ENCODE measurements at regions not wholly inside any gene's neighbourhood (a gene's known extent, or its start where the extent isn't known, plus 50 kb on each side); places are given as distances from the start of the nearest gene placed in this dataset.

DNA sequence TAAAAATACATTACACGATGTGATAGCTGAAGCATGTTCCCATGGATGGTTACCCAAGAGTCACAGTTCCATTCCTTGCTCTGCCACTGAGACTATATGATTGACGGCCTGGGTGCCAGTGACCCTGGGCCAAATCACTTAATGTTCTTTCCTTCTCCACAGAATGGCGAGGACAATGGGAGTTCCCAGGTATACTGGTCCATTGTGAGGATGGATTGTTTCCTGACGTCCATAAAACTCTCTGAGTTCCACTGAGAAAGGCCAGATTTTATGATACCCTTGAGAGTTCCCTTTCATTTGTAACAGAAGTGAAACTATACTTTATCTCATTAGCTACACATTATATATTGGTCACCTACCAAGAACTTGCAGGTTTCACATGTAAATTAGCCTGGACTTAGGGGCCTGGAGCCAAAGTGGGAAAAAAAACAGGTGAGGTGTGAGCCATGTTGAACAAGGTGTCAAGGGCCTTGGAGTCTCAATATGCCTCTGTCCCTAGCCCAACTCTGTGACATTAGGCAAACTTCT lies 502.2 kb upstream of the DAB1 start:
- DNase-seq = no peak

DNA sequence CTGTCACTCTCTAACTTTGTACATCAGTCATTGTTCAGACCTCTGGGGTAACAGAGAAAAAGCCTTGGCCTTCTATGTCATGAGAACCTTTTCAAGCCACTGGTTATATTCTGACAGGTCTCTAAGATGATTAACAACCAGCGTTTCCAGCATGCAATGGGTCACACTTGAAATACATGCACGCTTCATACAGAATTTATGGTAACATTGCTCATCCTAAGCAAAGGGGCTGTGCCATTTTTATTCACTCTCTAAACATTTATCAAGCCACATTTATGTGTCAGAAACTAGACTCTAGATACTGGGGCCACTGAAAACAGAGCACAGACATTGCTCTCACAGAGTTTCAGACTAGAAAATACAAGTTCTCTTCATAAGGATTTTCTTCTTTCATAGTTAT lies 501.4 kb upstream of the DAB1 start:
- no peak for DNase-seq

DNA sequence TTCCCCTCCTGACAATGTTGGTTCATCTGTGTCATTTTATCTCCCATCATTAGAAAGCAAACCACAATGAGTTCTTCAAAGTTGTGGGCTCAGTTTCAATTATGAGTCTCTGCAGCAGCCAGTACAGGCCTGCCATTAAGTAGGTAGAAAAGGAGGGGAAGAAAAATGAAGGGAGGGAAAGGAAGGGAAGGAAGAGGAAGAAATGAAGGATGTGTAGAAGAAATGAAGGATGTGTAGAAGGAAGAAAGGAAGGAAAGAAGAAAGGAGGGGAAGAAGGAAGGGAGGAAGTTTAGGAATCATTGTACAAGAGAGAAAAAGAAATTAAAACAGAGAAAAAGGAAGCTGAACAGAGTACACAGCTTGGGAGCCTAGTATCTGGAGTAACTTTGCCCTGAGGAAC lies 498.3 kb upstream of the DAB1 start:
- DNase-seq = no peak

DNA sequence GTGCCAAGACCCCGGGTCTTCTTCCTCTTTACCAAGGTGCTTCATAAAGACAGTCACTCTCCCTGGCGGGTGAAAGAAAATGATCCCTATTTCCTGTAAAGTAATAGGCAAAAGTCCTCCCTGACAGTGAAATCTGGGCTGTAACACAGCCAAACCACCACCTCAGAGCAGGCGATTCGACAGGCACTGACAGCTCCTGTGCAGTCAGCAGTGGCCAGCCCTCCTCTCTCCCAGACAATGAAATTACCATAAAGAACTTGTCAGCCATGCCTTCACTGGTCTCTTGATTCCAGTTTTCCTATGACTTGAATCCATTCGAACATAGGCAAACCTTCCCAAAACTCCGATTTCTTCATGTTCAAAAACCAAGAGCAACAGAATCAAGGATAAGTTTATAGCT lies 492.2 kb upstream of the DAB1 start:
- DNase-seq = no peak

DNA sequence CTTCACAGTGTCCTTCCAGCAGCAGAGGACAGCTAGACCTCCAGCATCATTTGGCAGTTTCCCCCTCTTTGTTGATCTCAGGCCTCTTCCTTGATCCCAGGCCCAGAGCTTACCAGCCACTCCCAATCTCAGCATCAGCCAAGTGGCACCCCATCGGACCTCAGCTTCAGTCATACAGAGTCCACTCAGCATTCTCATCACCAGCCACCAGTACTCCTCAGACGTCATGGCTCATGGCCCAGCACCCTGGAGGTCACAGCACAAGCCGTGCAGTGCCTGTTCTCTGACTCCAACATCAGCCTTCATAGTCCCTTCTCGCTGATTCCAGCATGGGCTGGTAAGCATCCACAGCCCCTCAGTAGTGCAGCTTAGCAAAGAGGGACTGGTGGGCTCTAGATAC lies 487.6 kb upstream of the DAB1 start:
- DNase-seq = no peak

DNA sequence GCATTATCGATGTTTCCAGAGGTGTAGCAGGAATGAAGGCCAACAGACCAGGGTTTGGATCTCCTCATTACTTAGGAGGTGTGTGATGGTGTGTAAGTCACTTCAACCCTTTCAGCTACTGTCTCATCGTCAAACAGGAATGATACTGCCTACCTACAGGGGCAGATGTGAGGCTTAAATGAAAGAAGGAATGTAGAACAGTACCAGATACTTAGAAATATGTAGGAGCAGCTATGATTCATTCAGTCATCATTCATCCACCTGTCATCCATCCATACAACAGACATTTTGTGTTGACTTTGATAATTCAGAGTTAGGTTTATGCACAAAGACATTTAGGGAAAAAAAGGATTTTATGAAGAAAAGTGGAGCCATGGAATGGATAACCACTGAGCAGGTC lies 486.9 kb upstream of the DAB1 start:
- no peak for DNase-seq

DNA sequence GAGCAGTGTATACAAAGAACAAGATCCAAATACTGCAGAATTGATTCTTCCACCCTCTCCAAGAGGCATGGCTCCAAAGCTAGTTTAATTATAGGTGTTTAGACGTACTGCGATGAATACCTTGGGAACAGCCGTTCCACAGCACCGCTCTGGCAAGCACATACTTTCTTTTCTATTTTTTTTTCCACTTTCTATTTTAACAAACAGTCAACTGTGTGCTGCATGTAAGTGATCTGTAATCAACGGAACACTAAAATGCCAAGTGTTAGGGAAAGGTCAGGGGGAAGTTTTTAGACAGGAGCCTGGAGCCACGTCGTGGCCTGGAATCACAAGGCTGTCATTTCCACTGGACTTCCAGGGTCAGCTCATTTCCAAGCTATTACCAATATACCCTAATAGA lies 486.4 kb upstream of the DAB1 start:
- no peak for DNase-seq

DNA sequence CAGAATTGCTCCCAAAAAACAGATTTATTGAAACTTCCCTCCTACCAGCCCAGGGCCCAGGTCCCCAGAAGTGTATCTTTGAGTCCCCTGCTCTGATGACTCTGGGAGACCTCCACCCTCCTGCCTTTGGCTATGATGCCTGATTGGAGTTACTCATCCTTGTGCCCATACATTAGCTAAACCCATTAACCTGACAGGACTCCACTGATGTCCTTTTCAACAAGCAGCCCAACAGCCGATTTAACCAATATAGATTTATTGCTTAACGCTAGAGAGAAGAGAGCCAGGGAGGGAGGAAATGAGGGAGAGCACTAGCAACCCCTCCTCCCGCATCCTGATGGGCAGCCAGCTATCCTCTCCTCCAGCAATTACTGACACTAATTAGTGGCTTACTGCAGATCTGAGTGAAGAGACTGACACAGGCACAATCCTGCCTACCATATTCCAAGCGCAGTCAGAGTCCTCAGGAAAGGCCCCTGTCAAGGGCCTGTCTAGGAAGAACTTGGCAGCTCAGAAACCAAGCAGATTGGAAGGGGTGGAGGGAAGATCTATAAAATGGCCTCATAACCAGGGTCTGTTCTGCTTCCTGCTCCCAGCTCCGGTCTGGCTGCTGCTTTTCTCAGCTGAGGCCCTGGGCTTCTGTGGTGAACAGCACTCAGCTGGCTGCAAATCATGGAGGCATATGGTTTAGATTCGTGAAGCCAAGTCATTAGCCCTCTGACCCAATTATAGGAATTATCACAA lies 484.5 kb upstream of the DAB1 start:
- no peak for DNase-seq

DNA sequence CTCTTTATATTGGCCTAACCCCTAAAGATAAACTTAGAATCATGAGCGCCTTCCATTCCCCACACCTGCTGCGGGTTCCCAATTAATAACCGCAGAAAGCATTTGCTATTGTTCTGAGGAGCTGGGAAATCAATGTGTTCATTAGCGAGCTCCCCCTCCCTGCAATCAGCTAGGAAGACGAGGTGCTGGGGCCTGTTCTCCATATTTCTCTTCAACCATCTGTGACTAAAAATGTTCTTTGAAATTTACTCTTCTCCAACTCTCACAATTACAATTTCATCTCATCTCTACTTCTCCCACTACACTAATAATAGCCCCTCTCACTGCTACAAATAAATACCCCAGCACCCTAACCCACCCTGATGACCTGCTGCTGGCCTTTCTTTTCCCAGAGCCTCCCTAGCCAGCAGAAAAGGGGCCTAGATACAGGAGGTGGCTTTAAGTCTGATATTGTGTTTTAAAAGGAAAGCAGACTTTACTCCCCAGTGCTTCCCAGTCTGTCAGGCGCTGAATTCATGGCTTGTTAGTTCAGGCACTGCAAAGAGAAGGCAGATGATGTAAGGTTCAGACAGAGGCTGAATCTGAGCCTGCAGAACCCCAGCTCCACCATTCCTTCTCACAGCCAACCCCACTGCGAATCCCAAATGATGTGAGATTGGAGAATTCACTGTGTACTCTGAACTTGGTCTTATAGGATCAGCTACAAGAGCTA lies 477.5 kb upstream of the DAB1 start:
- no peak for DNase-seq

DNA sequence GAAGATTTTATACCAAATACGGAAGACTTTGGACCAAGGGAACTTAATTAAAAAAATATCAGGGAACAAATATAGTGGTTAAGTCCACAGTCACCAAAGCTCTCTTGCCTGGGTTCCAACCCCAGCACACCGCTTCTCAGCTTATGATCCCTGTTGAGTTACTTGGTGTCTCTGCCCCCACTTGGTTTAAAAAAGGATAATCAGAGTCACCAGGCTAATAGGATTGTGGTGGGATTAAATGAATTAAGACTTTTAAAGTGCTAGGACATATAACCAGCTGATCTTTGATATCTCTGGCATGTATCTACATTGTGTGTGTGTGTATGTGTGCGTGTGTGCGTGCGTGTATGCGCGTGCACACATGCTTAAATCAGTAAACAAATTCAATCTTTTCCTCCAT lies 474.7 kb upstream of the DAB1 start:
- no peak for DNase-seq

DNA sequence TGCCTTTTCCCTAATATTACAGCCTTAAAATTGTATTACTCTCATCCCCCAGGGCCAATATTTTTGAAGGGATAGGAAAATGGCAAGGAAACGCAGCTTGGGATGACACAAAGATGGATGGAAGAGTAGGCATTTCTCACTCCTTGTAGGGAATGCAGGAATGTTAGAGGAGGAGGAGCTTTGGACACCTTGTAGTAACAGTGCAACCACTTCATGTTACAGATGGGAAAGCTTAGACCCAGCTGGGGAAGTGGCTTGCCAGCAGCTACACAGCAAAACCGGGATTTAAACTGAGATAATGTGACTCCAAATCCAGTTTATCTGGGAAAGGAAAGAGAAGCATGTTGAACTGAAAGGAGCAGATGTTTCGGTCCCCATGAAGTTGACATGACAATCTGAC lies 473.7 kb upstream of the DAB1 start:
- no peak for DNase-seq

DNA sequence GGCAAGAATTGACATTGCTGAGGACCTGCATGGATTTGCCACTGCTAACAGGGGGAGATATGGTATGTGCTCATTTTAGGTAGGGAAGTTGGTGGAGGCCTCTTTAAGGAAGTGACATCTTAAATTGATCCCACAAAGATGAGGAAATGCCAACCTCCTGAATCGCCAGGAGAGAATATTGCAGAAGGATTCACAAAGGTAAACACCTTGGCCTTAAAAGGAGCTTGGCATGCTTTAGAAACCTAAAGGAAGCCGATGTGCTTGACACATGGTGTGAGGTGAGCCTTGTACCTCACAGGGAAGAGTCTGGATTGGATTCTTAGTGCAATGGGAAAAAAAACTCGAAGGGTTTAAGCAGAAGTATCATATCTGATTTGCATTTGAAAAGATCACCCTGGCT lies 470.5 kb upstream of the DAB1 start:
- no peak for DNase-seq

DNA sequence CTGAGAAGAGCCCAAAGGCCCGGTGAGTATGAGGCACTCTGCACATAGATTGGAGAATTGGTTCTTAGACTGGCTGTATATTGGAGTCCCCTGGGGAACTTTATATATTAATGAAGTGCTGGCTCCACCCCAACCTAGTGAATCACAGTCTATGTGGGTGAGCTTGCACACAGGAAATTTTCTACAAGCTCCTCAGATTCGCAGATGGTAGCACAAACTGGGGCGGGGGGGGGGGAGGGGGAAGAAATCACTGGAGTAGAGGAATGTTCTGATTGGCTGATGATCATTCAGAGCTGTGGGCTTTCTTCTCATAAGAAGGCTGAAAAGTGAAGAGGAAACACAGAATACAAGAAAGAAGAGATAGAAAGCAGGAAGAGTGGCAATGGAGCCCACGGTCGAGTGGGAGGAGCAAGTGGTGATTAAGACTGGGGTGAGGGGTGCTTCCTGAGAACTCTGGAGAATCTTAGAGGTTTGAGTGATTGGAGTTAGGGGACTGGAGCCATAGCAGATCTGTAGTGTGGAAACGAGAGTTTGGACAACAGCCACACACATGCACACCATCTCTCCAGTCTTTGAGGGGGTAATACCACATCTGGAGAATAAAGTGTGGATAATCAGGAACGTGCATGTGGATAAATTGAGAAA lies 465.9 kb upstream of the DAB1 start:
- no peak for DNase-seq

DNA sequence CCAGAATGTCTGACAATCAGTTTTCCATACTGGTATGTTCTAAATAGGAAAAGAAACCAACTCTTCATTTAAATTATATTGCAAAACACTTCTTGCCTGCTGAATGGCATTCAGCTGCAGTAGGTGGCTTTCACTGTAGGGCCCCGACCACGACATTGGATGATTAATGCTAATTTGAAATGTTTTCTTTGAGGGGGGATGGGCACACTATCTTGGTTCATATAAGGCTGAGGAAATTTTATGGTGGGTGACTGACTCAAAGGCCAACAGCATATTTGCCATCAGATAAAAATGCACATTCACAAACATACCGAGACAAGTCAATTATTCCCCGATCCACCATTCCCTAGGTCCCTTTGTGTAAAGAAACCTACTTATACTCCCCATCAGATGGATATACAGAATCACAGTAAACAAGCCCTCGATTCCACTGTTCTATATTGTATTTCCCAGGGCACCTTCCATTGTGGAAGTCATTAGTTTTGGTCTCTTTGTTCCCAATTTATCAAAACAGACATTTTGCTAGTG lies 464.2 kb upstream of the DAB1 start:
- no peak for DNase-seq

DNA sequence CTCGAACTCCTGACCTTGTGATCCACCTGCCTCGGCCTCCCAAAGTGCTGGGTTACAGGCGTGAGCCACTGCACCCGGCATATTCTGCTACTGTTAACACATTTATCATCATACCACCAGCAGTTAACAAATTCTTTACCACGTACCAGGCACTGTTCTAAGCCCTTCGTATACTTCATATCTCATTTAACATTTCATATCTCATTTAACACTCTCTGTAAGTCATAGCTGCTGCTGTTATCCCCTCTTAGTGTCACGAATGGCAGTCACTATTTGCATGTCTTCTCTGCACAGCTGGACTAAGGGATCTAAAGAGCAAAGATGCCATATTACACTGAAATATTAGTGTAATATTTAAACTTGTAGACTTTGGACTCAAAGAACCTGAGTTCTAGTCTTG lies 462.5 kb upstream of the DAB1 start:
- no peak for DNase-seq

DNA sequence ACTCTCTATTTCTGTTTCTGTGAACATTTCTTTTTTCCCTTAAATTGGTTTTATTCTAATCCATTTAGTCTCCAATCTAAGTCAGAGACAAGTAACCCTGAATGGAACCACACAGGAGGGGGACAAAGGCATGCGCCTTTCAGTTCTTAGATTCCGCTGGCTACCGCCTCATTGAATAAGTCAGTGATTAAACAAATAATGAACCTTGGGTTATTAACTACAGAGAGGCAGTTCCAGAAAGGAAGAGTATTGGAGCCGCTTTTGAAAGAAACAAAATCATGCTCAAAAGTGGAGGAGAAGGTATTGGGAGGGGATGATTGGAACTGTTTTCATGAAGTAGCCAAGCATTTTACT lies 459.8 kb upstream of the DAB1 start:
- DNase-seq = no peak

DNA sequence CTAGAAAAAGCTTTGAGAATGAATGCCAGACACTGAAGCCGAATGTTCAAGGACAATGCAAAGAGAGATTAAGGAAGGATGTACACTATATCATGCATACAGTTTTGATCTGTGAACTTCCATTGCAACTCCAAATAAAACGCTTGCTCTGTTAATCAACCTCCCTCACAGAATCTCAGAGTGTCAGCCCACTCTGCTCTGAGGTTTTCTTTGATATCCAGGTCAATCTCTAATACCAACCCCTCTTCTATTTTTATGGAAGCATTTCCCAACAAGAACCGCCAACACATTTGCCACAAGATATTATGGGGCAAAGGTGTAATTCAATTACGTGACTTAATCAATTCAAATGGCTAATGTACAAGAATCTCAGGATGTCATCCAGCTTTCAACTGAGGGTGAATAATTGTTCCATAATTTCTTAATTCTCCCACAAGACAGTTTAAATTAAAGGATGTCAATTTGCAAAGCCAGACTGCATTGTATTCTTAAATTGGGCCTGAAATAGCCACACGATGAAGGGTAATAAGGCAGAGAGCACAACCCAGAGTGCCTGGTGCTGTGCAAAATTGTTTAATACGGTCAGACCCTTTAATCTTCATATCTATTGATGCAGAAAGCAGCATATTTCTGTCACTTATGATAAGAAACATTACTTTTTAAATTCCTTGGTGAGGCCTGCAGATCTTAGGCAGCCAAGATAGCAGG lies 459.2 kb upstream of the DAB1 start:
- no peak for DNase-seq

DNA sequence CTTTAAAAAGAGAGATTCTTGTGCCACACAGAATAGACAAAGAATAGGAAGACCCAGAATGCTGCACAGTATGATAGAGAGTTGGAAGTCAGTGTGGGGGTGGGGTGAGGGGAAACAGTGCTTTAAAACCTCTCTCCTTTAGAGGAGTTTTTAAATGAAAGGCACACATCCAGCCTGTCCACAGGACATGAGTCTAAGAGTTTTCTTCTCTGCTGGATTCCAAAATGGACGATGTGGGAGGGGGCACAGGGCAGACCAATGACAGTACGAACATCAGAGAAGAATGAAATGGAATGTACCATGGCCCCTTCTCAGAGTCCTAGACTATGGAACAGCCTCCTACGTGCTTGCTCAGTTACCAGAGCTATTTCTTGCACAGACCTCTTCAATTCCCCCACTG lies 458.2 kb upstream of the DAB1 start:
- DNase-seq = no peak

DNA sequence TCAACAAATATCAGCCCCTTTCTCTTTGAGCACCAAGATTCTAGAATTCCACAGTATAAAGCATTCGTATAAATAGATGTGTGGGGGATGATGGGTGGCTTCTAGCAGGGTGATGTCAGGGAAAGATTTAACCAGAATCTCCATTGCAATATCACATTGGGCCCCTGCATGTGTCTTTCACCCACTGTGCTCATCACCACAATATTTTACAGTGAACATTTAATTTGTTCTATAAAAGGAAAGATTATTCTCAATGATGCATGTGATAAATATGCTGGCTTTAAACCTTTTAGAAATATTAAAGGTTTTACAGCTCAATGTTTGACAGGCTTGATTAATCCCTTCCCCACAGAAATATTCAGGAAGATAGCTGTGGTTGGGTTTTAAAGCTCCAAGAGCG lies 457.8 kb upstream of the DAB1 start:
- no peak for DNase-seq

DNA sequence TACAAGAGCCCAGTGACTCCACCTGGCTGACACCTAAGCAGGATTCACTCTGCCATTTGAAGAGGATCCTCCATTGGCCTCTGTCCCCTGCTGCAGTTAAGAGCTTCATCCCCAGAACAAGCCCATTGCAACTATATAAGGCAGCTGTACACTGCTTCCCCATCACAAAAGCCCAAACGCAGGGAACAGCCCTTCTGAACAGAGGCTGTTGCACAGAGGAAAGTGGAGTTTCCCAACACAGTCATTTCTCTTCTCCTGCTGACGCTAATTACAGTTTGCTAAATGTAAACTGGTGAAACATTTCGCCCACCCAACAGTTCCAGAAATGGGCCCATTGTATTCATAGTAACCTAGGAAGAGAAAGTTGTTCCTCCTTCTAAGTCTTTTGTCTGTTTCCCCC lies 455.8 kb upstream of the DAB1 start:
- DNase-seq = no peak

DNA sequence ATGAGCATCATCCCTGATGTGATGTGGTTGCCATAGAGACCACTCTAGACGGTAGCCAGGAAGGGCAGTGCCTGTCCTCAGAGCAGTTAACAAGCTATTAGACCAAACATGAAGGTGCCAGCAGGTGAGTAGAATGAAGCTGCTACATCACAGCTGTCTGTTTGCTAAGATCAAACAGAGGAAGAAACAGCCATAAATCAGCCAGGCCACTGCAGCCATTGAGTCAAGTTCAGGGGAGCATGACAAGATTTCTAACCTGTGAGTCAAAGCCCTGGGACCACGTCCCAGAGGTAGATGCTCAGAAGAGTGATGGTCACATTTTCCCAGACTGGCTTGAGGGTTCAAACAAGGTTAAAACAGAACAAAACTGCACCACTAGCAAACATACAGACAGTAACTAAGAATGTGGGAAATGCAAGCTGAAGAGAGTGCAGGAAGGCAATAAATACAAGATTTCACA lies 450.6 kb upstream of the DAB1 start:
- no peak for DNase-seq

DNA sequence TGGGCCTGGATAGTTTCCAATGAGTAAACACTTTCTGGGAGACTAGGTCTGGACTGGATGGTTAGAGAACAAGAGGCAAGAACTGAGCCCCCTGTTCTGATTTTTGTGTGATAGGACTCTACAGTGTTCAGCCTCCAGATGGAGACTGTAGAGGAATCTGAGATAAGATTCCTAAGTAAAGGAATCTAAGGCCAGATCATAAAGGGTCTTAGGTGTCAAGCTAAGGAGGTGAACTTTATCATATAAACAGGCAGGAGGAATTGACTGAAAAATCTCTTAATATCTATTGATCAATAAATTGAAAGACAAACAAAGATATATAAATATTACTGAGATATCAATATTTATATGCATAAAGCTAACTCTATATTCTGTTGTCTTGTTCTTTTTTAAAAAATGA lies 449.1 kb upstream of the DAB1 start:
- no peak for DNase-seq

All from muscle of arm (tissue), 1 donor.